GM12875 (cell line): ENCODE measurements at regions not wholly inside any gene's neighbourhood (a gene's known extent, or its start where the extent isn't known, plus 50 kb on each side); places are given as distances from the start of the nearest gene placed in this dataset.

Experiments
- H3K4me3 ChIP-seq: one replicate; pipeline ENCODE4 v1.5.1; 2011; ENCODE audit warnings: low read depth, low read length, control low read depth
- TF ChIP-seq, protein P1 (sequence below): IDR thresholded peaks from 2 replicates; pipeline ENCODE4 v1.5.1; 2011; ENCODE audit warnings: low read depth, mild to moderate bottlenecking, control low read depth, inconsistent platforms, low read length, moderate library complexity, borderline replicate concordance; ENCODE audit not compliant: insufficient read depth

GRCh38 chr7:68291710-68292109 is 1295.1 kb downstream of the TYW1 start:
- TF ChIP-seq, protein P1, sequence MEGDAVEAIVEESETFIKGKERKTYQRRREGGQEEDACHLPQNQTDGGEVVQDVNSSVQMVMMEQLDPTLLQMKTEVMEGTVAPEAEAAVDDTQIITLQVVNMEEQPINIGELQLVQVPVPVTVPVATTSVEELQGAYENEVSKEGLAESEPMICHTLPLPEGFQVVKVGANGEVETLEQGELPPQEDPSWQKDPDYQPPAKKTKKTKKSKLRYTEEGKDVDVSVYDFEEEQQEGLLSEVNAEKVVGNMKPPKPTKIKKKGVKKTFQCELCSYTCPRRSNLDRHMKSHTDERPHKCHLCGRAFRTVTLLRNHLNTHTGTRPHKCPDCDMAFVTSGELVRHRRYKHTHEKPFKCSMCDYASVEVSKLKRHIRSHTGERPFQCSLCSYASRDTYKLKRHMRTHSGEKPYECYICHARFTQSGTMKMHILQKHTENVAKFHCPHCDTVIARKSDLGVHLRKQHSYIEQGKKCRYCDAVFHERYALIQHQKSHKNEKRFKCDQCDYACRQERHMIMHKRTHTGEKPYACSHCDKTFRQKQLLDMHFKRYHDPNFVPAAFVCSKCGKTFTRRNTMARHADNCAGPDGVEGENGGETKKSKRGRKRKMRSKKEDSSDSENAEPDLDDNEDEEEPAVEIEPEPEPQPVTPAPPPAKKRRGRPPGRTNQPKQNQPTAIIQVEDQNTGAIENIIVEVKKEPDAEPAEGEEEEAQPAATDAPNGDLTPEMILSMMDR, result no peak
- no peak overlapping the region for H3K4me3 ChIP-seq

GRCh38 chr7:68295386-68295785 is 1298.8 kb downstream of the TYW1 start:
- TF ChIP-seq, protein P1, result no peak
- H3K4me3 ChIP-seq, result no peak overlapping the region

- no peak overlapping the region for H3K4me3 ChIP-seq
- TF ChIP-seq, protein P1, result no peak
These were observed 1293.7 kb upstream of the AUTS2 start for GRCh38 chr7:68304536-68304935.

DNA sequence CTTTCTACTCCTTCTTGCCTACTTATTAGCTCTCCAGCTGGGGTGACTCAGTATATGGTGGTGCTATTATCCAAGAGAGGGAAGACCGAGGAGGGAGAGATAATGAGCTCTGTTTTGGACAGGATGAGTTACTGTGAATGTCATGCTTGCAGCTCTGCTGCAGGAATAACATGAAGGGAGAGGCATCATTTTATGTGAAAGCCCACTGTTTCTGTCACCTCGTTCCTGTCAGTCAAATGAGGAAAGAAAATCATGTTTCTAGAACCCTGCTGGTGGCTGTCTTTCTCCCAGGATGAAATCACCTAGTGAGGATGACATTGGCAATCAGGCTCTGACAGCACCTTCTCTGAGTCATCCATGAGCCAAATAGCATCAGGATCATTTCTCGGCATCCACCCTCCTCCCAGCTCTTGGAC is 1291.6 kb upstream of the AUTS2 start:
- TF ChIP-seq, protein P1, result no peak
- H3K4me3 ChIP-seq, result no peak overlapping the region

DNA sequence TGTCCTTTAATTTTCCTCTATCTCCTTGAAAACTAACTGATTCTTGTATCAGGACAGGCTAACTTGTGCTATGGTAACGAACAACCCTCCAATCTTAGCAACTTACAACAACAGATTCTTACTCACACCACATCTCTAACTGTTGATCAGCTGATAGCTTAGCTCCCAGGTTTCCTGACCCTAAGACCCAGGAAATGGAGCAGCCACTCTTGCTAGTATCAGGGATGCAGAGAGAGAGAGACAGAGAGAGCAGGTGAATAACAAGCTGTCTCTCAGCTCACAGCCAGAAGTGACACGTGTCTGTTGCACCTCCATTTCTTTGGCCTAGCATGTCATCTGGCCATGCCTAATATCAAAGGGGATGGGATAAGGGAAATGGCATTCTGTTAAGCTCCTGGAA is 1289.0 kb upstream of the AUTS2 start:
- TF ChIP-seq, protein P1, result no peak
- no peak overlapping the region for H3K4me3 ChIP-seq

GRCh38 chr7:68309806-68310205 is 1288.5 kb upstream of the AUTS2 start:
- TF ChIP-seq, protein P1, result no peak
- no peak overlapping the region for H3K4me3 ChIP-seq

GRCh38 chr7:68311958-68312357 is 1286.3 kb upstream of the AUTS2 start:
- H3K4me3 ChIP-seq, result no peak overlapping the region
- TF ChIP-seq, protein P1, result no peak
